H1 (cell line): ENCODE measurements at regions not wholly inside any gene's neighbourhood (a gene's known extent, or its start where the extent isn't known, plus 50 kb on each side); places are given as distances from the start of the nearest gene placed in this dataset.

Experiments used
- CHD7 ChIP-seq: fragments of 300-600 bp; sonication (generic); IDR thresholded peaks from 2 replicates; pipeline ENCODE4 v1.7.1; 2012; ENCODE audit warnings: low read length, moderate library complexity, mild to moderate bottlenecking, inconsistent platforms; ENCODE audit not compliant: insufficient replicate concordance
- PHF8 ChIP-seq: fragments of 200-600 bp; sonication (generic); conservative IDR thresholded peaks from 2 replicates; pipeline ENCODE4 v1.7.1; 2012; ENCODE audit warnings: low read depth, mild to moderate bottlenecking, inconsistent platforms, low read length, moderate library complexity
- POU5F1 ChIP-seq: IDR thresholded peaks from 2 replicates; pipeline ENCODE4 v1.6.1; 2011; ENCODE audit warnings: low read depth, mild to moderate bottlenecking, low read length, moderate library complexity
- SIN3A ChIP-seq, 2 experiments: IDR thresholded peaks in 1 of 2; conservative IDR thresholded peaks in 1 of 2; 2 replicates each; pipeline ENCODE4 v1.6.1; 2011 to 2012; ENCODE audit warnings: low read length in 2 of 2, improper control_type of control experiment in 1 of 2, low read depth in 1 of 2, mild to moderate bottlenecking in 1 of 2
- SIX5 ChIP-seq: IDR thresholded peaks from 2 replicates; pipeline ENCODE4 v1.6.1; 2011; ENCODE audit warnings: mild to moderate bottlenecking, low read depth, low read length
- SP2 ChIP-seq: IDR thresholded peaks from 2 replicates; pipeline ENCODE4 v1.6.1; 2012; ENCODE audit warnings: mild to moderate bottlenecking, low read length, inconsistent platforms
- TCF12 ChIP-seq: IDR thresholded peaks from 2 replicates; pipeline ENCODE4 v1.6.1; 2011; ENCODE audit warnings: low read depth, mild to moderate bottlenecking, low read length

GRCh38 chr7:24448038-24448437 lies 125.2 kb upstream of the PALS2 start (continued):
- TF ChIP-seq CHD7 (no peak), SIN3A (conservative IDR thresholded peaks at IDR 0.05 in 1 of 2, IDR thresholded peaks at IDR 0.05 in 1 of 2; ENCODE audit: low read depth in 1 of 2, low read length in 2 of 2) (no peak), PHF8 (no peak), SP2 (no peak), TCF12 (no peak), POU5F1 (no peak), SIX5 (no peak)
